PC-3 (cell line): ENCODE measurements at regions not wholly inside any gene's neighbourhood (a gene's known extent, or its start where the extent isn't known, plus 50 kb on each side); places are given as distances from the start of the nearest gene placed in this dataset.

ENCODE experiments used
- EZH2 ChIP-seq: fragments of 300-600 bp; sonication (generic); IDR thresholded peaks from one replicate; pipeline ENCODE4 v1.6.1; 2017; ENCODE audit warnings: antibody characterized with exemption, mild to moderate bottlenecking, low read length; ENCODE audit not compliant: unreplicated experiment
- EZH2phosphoT487 ChIP-seq: fragments of 300-600 bp; sonication (generic); IDR thresholded peaks from 2 replicates; pipeline ENCODE4 v1.6.1; 2018; ENCODE audit warnings: mild to moderate bottlenecking, antibody characterized with exemption, low read length, borderline replicate concordance
- TF ChIP-seq, protein P1 (sequence below): fragments of 300-600 bp; sonication (generic); conservative IDR thresholded peaks from 2 replicates; pipeline ENCODE4 v1.5.1; 2017; ENCODE audit warnings: antibody characterized with exemption, low read depth, mild to moderate bottlenecking, low read length

DNA sequence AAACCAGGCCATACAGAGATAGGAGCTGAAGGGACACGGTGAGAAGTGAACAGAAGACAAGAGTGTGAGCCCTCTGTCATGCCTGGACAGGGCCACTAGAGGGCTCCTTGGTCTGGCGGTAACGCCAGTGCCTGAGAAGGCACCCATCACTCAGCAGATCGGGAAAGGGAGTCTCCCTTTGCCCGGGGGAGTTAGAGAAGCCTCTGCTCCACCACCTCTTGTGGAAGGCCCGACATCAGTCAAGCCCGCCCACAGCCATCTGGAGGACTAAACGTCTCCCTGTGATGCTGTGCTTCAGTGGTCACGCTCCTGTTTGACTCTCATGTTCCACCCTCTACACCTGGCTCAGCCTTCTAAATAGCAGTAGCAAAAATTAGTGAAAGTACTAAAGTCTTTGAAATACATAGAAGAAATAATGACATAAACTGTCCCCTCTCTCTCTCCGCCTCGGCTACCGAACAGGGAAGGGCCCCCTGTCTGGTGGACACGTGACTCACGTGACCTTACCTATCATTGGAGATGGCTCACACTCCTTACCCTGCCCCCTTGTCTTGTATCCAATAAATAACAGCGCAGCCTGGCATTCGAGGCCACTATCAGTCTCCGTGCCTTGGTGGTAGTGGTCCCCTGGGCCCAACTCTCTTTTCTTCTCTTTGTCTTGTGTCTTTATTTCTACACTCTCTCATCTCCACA is 66.7 kb downstream of the RPP21 start:
- TF ChIP-seq, protein P1, sequence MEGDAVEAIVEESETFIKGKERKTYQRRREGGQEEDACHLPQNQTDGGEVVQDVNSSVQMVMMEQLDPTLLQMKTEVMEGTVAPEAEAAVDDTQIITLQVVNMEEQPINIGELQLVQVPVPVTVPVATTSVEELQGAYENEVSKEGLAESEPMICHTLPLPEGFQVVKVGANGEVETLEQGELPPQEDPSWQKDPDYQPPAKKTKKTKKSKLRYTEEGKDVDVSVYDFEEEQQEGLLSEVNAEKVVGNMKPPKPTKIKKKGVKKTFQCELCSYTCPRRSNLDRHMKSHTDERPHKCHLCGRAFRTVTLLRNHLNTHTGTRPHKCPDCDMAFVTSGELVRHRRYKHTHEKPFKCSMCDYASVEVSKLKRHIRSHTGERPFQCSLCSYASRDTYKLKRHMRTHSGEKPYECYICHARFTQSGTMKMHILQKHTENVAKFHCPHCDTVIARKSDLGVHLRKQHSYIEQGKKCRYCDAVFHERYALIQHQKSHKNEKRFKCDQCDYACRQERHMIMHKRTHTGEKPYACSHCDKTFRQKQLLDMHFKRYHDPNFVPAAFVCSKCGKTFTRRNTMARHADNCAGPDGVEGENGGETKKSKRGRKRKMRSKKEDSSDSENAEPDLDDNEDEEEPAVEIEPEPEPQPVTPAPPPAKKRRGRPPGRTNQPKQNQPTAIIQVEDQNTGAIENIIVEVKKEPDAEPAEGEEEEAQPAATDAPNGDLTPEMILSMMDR: peak; percentile 56
- TF ChIP-seq EZH2phosphoT487 (no peak), EZH2 (no peak)
